ENCODE measurements at regions not wholly inside any gene's neighbourhood (a gene's known extent, or its start where the extent isn't known, plus 50 kb on each side); places are given as distances from the start of the nearest gene placed in this dataset.

- DNase-seq = no peak
Observed at GRCh38 chr2:10201201-10201600, 78.7 kb downstream of the RRM2 start.

- DNase-seq = no peak
Observed at GRCh38 chr2:10202131-10202665, 79.7 kb downstream of the RRM2 start.

GRCh38 chr2:10204326-10205161 lies 82.0 kb downstream of the RRM2 start:
- DNase-seq = no peak

GRCh38 chr2:10205162-10205475 lies 82.6 kb downstream of the RRM2 start:
- no peak for DNase-seq

- DNase-seq = no peak
Observed at GRCh38 chr2:10208736-10209135, 86.2 kb downstream of the RRM2 start.

- DNase-seq = no peak
Observed at GRCh38 chr2:10209406-10209935, 86.9 kb downstream of the RRM2 start.

GRCh38 chr2:10210336-10210735 lies 87.8 kb downstream of the RRM2 start:
- no peak for DNase-seq

- DNase-seq = no peak
Observed at GRCh38 chr2:10211844-10212422, 89.4 kb downstream of the RRM2 start.

- DNase-seq = no peak
Observed at GRCh38 chr2:10212827-10213226, 89.9 kb upstream of the HPCAL1 start.

- no peak for DNase-seq
Observed at GRCh38 chr2:10214179-10214578, 88.5 kb upstream of the HPCAL1 start.

- no peak for DNase-seq
Observed at GRCh38 chr2:10215393-10215935, 87.2 kb upstream of the HPCAL1 start.

- DNase-seq = no peak
Observed at GRCh38 chr2:10216677-10217488, 85.8 kb upstream of the HPCAL1 start.

GRCh38 chr2:10217489-10218435 lies 84.9 kb upstream of the HPCAL1 start:
- no peak for DNase-seq

GRCh38 chr2:10220045-10220901 lies 82.4 kb upstream of the HPCAL1 start:
- DNase-seq = no peak

GRCh38 chr2:10220902-10221391 lies 81.8 kb upstream of the HPCAL1 start:
- no peak for DNase-seq

- no peak for DNase-seq
Observed at GRCh38 chr2:10221443-10221842, 81.3 kb upstream of the HPCAL1 start.

- no peak for DNase-seq
Observed at GRCh38 chr2:10221976-10222870, 80.5 kb upstream of the HPCAL1 start.

GRCh38 chr2:10223471-10223870 lies 79.2 kb upstream of the HPCAL1 start:
- no peak for DNase-seq
